NCI-H2196 (cell line): ENCODE measurements at regions not wholly inside any gene's neighbourhood (a gene's known extent, or its start where the extent isn't known, plus 50 kb on each side); places are given as distances from the start of the nearest gene placed in this dataset.
"Not testable (repeated sequence)": the region's sequence is repeated elsewhere in the genome, so short reads cannot be mapped to it uniquely, and the experiment has no call there.

ENCODE experiments used
- DNase-seq: peaks from one replicate; lab custom pipeline; 2025; ENCODE audit not compliant: unreplicated experiment; lab: John Stamatoyannopoulos, UW

GRCh38 chr2:136331226-136331625, 213.3 kb upstream of the CXCR4 start:
- no peak for DNase-seq

GRCh38 chr2:136328207-136328795, 210.4 kb upstream of the CXCR4 start:
- no peak for DNase-seq

GRCh38 chr2:136327162-136327852, 209.4 kb upstream of the CXCR4 start:
- no peak for DNase-seq

GRCh38 chr2:136325844-136326331, 207.9 kb upstream of the CXCR4 start:
- DNase-seq, result no peak

- DNase-seq, result no peak
Observed at GRCh38 chr2:136324966-136325365, 207.0 kb upstream of the CXCR4 start.

GRCh38 chr2:136323935-136324334, 206.0 kb upstream of the CXCR4 start:
- no peak for DNase-seq

GRCh38 chr2:136323195-136323594, 205.2 kb upstream of the CXCR4 start:
- DNase-seq, result no peak

- no peak for DNase-seq
Observed at GRCh38 chr2:136322428-136322827, 204.5 kb upstream of the CXCR4 start.

GRCh38 chr2:136319651-136320050, 201.7 kb upstream of the CXCR4 start:
- DNase-seq, result no peak

- no peak for DNase-seq
Observed at GRCh38 chr2:136319237-136319636, 201.3 kb upstream of the CXCR4 start.

GRCh38 chr2:136314240-136314639, 196.3 kb upstream of the CXCR4 start:
- no peak for DNase-seq

GRCh38 chr2:136312568-136312967, 194.6 kb upstream of the CXCR4 start:
- not testable (repeated sequence) for DNase-seq

- DNase-seq, result no peak
Observed at GRCh38 chr2:136310797-136311603, 193.1 kb upstream of the CXCR4 start.

GRCh38 chr2:136310005-136310495, 192.1 kb upstream of the CXCR4 start:
- DNase-seq, result no peak

GRCh38 chr2:136308611-136309010, 190.7 kb upstream of the CXCR4 start:
- no peak for DNase-seq

GRCh38 chr2:136306836-136307235, 188.9 kb upstream of the CXCR4 start:
- no peak for DNase-seq

GRCh38 chr2:136305517-136306192, 187.7 kb upstream of the CXCR4 start:
- no peak for DNase-seq

- no peak for DNase-seq
Observed at GRCh38 chr2:136301006-136301405, 183.1 kb upstream of the CXCR4 start.

GRCh38 chr2:136298631-136299030, 180.7 kb upstream of the CXCR4 start:
- no peak for DNase-seq

- DNase-seq, result no peak
Observed at GRCh38 chr2:136297994-136298393, 180.0 kb upstream of the CXCR4 start.

GRCh38 chr2:136297312-136297711, 179.4 kb upstream of the CXCR4 start:
- DNase-seq, result no peak
